Mammary epithelial cell (primary cell): ENCODE measurements at regions not wholly inside any gene's neighbourhood (a gene's known extent, or its start where the extent isn't known, plus 50 kb on each side); places are given as distances from the start of the nearest gene placed in this dataset.

Experiments
- CTCF ChIP-seq, 2 donors: IDR thresholded peaks in 1 of 2; conservative IDR thresholded peaks in 1 of 2; 2 replicates each; pipeline ENCODE4 v1.5.1; 2011 to 2012; ENCODE audit warnings: inconsistent platforms in 2 of 2, low read length in 2 of 2, mild to moderate bottlenecking in 2 of 2, control low read depth in 1 of 2, low read depth in 1 of 2; ENCODE audit not compliant: insufficient read depth in 1 of 2; ENCODE audit errors: extremely low read depth in 1 of 2
- EZH2 ChIP-seq: IDR thresholded peaks from 2 replicates; pipeline ENCODE4 v1.6.1; 2012; ENCODE audit warnings: low read length, inconsistent platforms, borderline replicate concordance

GRCh38 chr2:226647621-226648518 is 151.8 kb downstream of the IRS1 start:
- TF ChIP-seq CTCF (conservative IDR thresholded peaks at IDR 0.05 in 1 of 2, IDR thresholded peaks at IDR 0.05 in 1 of 2; ENCODE audit: extremely low read depth in 1 of 2, insufficient read depth in 1 of 2, low read depth in 1 of 2, low read length in 2 of 2) (no peak), EZH2 (no peak)
